Epidermal melanocyte (primary cell): ENCODE measurements at regions not wholly inside any gene's neighbourhood (a gene's known extent, or its start where the extent isn't known, plus 50 kb on each side); places are given as distances from the start of the nearest gene placed in this dataset.
"Not testable (repeated sequence)": the region's sequence is repeated elsewhere in the genome, so short reads cannot be mapped to it uniquely, and the experiment has no call there.

Experiments used
- DNase-seq: peaks from one replicate; pipeline ENCODE4 v3.0.0; 2011; ENCODE audit warnings: low spot score; ENCODE audit not compliant: insufficient read length

- DNase-seq, result not testable (repeated sequence)
These were observed 98.1 kb downstream of the ARRDC3 start for GRCh38 chr5:91285062-91285461.

- no peak for DNase-seq
These were observed 99.2 kb downstream of the ARRDC3 start for GRCh38 chr5:91283899-91284298.

GRCh38 chr5:91283326-91283725 is 99.8 kb downstream of the ARRDC3 start:
- DNase-seq, result no peak

- DNase-seq, result no peak
These were observed 100.9 kb downstream of the ARRDC3 start for GRCh38 chr5:91282210-91282609.

GRCh38 chr5:91281401-91281800 is 101.7 kb downstream of the ARRDC3 start:
- no peak for DNase-seq

GRCh38 chr5:91280362-91281269 is 102.5 kb downstream of the ARRDC3 start:
- peak; percentile 82 for DNase-seq

GRCh38 chr5:91277840-91278239 is 105.3 kb downstream of the ARRDC3 start:
- no peak for DNase-seq

- DNase-seq, result no peak
These were observed 106.0 kb downstream of the ARRDC3 start for GRCh38 chr5:91277093-91277626.

GRCh38 chr5:91272858-91273257 is 110.3 kb downstream of the ARRDC3 start:
- DNase-seq, result no peak

- DNase-seq, result no peak
These were observed 111.1 kb downstream of the ARRDC3 start for GRCh38 chr5:91271999-91272398.

GRCh38 chr5:91269198-91269597 is 113.9 kb downstream of the ARRDC3 start:
- DNase-seq, result no peak

- peak; percentile 25 for DNase-seq
These were observed 116.9 kb downstream of the ARRDC3 start for GRCh38 chr5:91266184-91266705.

GRCh38 chr5:91264311-91265051 is 118.6 kb downstream of the ARRDC3 start:
- no peak for DNase-seq

- DNase-seq, result no peak
These were observed 119.2 kb downstream of the ARRDC3 start for GRCh38 chr5:91263898-91264297.

- no peak for DNase-seq
These were observed 125.8 kb downstream of the ARRDC3 start for GRCh38 chr5:91257301-91257700.

GRCh38 chr5:91256142-91256524 is 127.0 kb downstream of the ARRDC3 start:
- DNase-seq, result no peak

GRCh38 chr5:91255396-91256141 is 127.5 kb downstream of the ARRDC3 start:
- DNase-seq, result no peak

GRCh38 chr5:91252916-91253315 is 130.2 kb downstream of the ARRDC3 start:
- no peak for DNase-seq

- no peak for DNase-seq
These were observed 137.2 kb downstream of the ARRDC3 start for GRCh38 chr5:91245871-91246270.

GRCh38 chr5:91245074-91245452 is 138.1 kb downstream of the ARRDC3 start:
- DNase-seq, result no peak

- DNase-seq, result no peak
These were observed 138.6 kb downstream of the ARRDC3 start for GRCh38 chr5:91244380-91245073.
